Stimulated activated CD8-positive, alpha-beta memory T cell treated with anti-CD3 and anti-CD28 coated beads, Interleukin-7, amount 100 ng/mL, for 4 hours (primary cell): ENCODE measurements at regions not wholly inside any gene's neighbourhood (a gene's known extent, or its start where the extent isn't known, plus 50 kb on each side); places are given as distances from the start of the nearest gene placed in this dataset.

ENCODE experiments used
- DNase-seq, 2 donors: peaks; one replicate each; pipeline ENCODE4 v3.0.0-alpha.2; 2020; ENCODE audit warnings: low read depth in 2 of 2

DNA sequence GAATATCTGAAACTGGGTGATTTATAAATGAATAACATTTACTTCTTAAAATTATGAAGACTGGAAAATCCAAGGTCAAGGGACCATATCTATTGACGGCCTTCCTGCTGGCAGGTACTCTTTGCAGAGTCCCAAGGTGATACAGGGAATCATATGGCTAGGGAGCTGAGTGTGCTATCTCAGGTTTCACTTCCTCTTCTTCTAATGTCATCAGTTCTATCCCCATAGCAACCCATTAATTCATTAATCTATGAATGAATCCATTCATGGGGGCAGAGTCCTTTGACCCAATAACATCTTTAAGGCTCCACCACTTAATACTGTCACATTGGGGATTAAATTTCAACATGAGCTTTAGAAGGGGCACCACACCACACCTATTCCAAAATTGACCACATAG is 772.0 kb downstream of the HACE1 start:
- no peak for DNase-seq

DNA sequence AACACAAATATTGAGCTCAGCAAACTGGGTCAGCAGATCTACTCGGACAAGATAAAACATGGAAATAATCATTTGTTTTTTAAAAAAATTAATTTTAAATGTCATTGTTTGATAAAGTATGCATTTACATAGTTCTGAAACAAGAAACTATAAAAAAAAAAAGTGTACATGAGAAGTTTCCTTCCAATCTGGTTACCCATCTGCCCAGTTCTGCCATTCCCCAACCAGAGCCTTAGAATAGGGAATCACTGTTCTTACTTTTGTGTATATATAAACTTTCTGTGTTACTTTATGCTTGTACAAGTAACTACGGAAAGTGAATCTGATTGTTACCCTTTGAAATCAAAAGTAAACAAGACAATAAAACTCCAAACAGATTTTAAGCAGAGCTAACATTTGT is 791.4 kb downstream of the HACE1 start:
- DNase-seq: no peak

DNA sequence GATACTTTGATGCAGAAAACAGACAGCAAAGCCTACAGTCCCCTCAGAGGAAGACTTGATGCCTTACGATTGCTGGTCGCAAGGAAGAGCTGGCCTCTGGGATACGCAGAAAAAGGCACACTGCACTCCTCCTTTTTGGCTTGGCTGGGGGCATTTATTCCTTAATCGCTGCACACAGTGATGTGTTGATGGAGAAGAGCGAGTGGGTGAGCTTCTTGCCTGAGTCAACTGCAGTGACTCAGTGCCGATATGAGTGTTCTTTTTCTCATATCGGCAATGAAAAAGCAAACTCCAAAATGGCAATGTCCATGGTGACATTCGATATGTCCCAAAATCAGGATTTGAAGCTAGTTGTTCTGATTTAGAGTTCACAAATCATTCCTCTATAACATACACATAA is 794.8 kb downstream of the HACE1 start:
- DNase-seq: no peak

DNA sequence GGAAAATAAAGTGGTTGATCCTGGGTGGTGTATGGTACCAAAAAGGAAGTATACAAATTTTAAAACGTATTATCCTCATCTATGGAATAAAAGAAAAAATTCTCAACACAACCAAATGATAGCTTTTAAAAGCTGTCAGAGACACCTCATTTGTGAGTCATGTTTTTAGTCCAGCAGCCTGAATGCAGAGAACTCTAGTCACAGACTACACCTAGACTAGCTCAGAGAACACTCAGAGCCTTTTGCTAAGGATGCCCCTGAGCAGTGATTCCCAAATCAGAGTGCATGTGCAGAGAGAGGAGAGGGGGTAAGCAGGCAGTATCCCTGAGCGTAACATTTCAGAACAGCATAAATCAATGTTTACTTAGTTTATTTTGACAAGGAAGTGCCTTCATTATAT is 809.3 kb downstream of the HACE1 start:
- no peak for DNase-seq

DNA sequence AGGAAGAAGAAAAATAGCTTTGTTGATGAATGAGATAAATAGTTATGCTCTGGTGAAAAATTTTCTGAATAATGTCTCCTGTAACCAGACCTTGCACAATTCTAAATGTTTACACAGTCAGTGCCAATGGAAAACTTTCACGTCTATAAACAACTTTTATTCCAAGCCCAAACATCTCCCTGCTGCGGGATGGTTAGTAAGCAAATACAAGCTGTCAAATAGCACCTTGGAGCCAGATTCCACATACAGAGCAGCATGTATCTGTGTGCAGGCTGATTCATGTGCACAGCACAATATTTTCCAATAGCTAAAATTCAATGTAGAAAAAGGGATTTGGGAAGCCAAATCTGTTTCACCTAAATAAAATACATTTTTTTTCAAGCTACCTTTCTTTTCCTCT is 813.3 kb downstream of the HACE1 start:
- no peak for DNase-seq

DNA sequence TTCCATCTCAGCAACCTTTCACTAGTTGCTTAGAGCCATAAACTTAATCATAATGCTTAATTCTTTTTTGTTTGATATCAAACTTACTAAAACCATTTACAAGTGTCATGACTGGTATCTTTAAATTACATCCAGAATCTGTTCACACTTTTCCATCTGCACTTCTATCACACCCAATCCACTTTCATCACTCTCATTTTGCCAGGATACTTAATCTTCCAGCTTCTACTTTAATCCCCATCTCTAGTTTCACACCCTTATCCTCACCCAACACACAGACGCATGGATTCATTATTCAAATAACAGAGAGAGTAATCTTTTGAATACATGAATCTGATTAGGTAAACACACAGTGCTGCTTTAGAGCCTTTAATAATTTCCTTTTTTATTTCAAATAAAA is 828.4 kb downstream of the HACE1 start:
- DNase-seq: no peak

DNA sequence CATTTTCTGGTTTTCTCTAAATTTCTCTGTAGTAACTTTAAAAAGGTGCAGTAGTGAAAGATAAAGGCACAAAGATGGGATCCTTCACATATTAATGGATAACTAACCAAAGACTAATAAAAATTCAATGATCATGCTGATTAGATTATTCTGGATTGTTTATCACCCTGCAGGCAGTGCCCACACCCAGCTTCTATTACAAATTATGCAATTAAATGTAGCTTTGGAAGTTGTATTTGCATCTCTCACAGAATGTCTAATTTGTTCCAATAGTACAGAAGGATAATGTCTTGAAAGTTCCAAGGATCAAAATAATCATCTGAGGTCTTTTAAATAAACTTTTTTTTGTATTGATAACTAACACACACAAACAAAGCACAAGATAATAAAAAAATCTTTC is 837.6 kb downstream of the HACE1 start:
- DNase-seq: no peak

DNA sequence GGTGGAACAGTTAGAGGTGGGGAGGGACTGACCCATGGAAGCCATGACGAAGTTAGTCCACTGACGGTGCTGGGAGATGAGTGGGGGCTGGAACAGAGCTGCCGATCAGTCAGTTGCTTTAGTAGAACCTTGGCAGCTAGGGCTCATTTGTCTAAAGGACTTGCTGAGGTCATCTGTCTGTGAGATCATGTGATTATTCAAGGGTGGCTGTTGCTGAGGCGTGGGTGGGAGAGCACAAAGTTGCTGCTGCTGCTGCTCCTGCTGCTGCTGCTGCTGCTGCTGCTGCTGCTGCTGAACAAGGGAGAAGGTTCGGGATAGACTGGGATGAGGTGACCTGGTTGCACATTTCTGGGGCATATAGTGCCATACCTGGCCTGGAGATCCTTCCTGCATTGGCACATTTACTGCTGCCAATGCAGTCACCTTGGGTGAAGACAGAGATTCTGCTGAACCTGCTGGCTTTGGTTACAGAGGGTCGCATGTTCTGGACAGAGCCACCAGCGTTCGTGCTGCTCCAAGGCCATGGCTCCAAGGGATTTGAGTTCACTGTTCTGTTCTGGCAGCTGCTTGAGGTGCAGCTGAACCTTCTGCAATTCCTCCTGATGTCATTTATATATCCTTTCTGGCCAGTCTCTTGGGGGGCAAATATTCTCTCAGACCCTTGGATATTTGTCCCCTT is 840.5 kb downstream of the HACE1 start:
- no peak for DNase-seq

DNA sequence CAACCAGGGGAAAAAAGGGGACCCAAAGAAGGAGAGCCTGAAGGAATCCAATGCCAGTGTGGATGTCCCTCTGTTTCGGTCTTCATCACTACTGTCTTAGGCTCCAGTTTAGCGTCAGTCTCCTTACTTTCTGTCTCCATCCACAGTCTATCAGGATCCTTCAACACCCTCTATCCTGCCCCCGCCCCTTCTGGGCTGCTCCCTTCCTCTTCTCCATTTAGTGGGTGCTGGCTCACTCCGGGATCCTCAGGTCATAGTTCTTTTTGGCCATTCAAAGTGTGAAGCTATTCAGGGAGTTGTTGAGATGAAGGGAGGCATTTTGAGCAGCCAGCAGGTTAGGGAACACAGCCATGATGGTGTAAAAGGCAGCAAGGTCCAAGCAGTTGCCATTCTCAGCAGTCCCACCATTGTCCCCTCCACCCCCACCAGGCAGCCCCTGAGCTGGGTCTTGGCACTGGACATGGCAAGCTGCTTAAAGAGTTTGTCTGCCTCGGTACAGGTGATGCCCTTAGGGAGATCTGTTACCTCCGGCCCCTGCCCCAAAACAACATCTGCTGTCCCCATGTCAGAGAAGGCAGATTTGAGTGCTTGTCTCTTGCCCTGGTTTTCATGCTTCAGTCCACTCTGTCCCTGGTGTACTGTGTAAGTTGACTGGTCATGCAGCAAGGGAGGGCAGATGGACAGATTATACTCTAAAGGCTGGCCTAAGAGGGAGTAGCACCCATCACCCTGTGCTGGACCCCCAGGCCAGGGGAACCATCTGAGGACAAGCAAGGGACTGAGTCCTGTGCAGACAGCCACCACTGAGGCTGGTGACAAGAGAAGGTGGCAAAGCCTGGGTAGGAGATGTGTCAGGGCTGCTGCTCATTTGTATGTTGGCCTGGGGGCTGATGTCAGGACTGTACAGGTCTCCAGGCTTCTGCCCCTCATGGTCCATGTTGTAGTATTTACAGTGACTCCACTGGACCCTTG is 842.0 kb downstream of the HACE1 start:
- no peak for DNase-seq

DNA sequence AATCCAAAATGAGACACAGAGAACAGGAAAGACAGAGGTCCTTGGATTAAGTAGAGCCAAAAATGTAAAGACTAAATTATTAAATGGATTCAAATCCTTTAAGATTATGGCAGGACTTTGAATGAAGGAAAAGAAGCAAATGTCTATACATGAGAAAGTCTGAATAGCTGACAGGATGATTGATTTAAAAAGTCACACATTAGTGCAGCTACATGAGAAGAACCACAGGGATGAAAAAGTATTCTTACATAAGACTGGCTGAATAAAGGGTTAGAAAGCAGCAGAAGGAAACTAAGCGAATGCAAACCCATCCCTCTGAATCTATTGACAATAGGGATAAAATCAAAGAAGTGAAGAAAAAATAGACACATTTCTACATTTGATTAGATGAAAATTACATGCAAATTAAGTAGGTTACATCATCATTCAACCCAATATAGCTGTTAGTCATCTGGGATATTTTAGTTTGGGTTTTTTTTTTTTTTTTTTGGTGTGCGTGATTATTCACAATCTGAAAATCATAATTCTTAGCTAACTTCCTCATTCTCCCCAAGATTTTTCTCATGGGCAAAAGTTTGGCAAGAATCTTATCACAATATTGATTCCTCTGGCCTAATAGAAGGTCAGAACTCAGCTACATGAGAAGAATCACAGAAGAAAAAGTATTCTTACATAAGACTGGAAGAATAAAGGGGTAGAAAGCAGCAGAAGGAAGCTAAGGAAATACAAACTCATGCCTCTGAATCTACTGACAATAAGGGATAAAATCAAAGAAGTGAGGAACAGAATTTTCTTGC is 845.4 kb downstream of the HACE1 start:
- DNase-seq: no peak

DNA sequence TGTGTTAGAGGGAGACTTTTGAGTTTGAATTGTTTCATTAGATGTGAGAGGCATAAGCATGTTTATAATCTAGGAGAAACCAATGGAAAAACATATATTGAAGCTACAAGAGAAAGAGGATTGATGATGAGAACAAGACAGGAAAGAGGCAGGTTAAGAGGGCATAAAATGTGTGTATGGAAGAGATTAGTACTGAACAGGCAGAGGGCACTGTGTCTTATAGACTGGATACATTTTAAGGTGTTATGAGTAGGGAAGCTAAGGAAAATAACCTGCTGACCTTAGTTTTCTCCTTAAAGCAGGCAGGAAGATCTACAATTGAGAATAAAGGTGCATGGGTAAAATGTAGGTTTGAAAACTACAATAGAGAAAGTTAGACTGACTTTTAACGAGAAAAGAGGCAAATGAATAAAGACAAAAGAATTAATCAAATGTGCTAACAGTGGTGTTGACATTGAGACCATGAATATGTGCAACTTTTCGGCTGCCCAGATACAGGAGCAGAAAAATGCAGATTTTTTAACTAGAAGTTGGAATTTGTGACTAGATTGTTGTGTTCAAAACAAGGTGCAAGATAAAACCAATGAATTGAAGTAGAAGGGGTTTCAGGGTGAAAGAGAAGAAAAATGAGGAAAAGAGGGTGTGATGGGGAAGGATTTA is 846.3 kb downstream of the HACE1 start:
- no peak for DNase-seq

DNA sequence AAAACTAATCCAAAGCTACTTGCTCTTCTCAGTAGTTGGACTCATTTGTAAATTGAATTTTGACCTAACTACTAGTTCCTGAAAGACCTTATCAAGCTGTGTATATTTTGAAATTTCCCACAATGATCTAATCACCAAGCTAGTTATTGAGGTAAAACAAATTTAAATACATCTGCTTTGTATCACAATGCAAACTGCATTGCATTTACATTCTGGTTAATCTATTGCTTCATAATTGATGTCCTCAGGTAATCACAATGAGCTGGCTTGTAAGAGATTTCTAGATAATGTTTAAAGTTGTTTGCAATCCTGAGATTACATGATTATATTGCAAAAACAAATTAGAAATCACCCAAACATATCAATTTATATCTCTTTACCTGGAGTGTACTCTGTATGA is 848.8 kb downstream of the HACE1 start:
- no peak for DNase-seq

DNA sequence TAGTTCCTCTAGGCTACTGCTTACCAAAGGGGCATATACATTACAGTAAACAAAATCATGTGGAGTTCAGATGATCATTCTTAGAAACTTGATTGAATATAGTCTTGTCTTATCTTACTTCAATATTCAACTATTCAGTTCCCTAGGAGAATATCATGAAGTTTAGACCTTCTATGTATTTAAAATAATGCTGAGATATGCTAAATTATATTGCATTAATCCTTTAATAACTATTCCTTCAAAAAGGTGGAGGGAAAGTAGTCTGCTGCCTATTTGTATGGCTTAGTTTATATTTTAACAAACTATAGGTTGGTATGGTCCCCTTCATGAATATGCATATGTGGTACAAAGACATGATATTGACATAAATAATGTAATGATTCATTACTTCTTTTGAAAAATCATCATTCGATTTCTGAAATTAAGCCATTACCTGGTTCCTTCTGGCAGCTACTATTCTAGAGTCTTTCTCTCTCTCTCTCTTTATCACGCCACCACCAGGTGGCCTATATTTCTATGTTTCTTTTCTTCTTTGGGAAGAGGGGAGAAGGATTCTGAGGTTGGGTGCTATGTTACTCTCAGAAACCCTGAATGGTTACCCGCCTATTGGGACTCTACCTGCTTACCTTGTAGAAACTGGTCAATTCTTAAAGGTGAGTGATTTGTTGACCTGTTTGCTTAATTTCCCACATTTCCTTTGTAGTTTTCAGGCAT is 855.8 kb downstream of the HACE1 start:
- DNase-seq: no peak

DNA sequence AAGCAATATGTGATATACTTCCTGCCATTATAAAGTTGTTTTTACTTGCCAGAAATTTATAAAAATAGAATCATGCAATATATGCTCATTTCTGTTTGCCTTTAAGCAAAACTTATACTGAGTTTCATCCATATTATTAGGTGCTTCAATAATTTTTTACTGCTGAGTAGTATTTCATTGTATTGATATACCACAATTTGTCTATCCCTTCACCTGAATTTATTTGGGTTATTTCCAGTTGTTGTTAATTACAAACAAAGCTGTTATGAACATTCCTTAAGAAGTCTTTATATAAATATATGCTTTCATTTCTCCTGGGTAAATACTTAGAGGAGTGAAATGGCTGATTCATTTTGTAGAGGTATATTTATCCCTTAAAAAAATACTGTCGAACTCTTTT is 864.1 kb downstream of the HACE1 start:
- DNase-seq: no peak

DNA sequence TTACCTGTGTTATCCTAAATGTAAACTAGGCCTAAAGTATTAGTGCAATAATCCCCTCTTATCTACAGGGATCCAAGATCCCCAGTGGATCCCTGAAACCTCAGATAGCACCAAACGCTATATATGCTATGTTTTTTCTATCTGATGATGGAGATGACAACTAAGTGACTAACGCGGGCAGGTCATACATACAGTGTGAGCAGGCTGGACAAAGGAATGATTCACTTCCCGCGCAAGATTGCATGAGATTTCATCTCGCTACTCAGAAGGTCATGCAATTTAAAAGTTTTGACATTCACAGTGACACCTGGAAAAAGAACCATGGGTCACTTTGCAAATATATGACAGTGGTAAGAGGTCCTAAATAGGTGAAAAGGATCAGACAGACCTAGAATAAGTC is 875.9 kb downstream of the HACE1 start:
- DNase-seq: no peak

DNA sequence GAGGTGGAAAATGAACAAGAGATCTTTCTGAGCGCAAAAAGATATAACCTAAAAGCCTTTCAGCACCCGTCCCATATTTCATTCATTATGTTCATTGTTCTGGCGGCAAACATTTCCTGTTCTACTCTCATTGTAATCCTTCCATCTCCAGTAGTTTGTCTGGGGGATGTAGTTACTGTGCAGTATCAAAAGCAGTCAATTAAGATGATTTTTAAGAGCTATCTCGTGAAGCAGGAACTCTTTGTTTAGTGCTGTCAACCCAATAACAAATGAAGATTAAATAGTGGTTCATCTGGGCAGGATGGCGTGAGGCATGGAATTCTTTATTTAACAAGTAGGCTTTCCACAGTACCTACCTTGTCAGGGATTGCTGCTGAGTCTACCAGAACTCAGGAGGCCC is 876.7 kb downstream of the HACE1 start:
- DNase-seq: no peak

DNA sequence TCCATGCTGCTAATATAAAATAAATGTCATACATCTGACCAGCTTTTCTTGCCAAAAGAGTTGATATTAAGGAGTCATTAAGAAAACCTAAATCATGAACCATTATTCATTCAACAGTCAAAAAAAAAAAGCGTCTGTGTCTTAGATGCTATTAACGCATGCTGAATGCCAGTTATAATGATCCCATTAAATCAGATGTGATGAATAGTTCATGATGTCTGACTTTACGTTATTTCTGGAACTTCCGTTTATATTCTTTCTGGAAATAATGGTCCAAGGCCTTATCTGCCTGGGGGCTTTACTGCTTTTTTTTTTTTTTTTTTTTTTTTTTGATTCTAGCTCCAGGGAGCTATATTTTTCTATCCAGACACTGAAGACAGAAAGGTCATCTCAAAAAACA is 877.1 kb downstream of the HACE1 start:
- no peak for DNase-seq

DNA sequence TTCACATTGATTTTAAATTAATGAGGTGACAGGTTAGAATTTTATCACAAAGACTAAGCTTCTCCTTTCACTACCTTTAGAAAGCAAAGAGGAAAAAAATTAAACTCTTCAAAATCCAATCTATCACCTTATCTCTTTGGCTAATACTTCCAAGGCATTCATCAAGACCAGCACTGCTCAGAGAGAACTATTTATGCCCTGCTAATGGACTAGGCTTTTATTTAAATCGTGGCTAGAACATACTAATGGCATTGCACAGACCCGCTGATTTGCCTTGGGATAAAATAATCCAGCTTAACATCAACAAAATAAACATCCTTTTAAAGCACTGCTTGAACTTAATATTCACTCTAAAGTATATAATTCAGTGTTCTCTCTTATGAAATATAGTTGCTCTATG is 880.4 kb downstream of the HACE1 start:
- no peak for DNase-seq

DNA sequence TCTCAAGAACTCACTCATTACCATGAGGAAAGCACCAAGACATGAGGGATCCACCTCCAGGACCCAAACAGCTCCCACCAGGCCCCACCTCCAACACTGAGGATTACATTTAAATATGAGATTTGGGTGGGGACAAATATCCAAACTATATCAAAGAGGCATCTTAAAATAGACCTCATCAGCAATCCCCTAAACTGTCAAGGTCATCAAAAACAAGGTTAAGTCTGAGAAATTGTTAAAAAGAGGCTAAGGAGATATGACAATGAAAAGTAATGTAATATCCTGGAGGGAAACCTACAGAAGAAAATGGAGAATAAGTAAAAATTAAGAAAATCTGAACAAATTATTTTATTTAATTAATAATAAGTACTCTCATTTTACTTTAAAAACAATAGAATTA is 922.3 kb downstream of the HACE1 start:
- no peak for DNase-seq

DNA sequence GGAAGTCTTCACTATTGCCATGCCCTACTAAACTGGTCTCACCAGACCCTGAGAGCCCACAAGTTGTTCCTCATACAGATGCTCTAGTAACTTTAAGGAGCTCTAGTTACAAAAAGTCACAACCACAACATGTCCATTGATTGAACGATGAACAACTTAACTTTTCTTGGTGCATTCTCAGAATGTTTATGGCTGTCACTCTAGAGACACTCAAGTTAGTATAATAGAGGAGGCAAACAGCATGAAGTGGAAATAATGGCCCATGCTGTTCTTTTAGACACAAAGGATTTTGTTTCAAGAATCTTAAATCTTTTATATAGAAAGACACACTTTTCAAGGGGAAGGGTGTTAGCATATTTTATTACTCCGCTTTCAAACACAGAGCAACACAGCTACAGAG is 934.4 kb downstream of the HACE1 start:
- no peak for DNase-seq

DNA sequence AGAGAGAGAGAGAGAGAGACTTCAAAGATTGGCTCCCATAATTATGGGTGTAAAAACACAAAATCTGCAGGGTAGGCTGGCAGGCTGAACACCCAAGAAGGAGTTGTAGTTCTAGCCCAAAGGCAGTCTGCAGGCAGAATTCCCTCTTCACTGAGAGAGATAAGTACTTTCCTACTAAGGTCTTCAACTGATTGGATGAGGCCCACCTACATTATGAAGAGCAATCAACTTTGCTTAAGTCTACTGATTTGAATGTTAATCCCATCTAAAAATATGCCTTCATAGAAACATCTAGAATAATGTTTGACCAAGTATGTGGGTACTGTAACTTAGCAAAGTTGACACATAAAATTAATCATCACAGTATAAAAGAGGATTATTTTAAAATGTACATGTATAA is 949.7 kb downstream of the HACE1 start:
- DNase-seq: no peak
